HL-60 (cell line): ENCODE measurements at regions not wholly inside any gene's neighbourhood (a gene's known extent, or its start where the extent isn't known, plus 50 kb on each side); places are given as distances from the start of the nearest gene placed in this dataset.

ENCODE experiments used
- DNase-seq, 2 experiments: peaks; one replicate each; pipeline ENCODE4 v3.0.0-alpha.2; 2010 to 2020; ENCODE audit warnings: low read depth in 1 of 2, low spot score in 1 of 2
- H3K27ac ChIP-seq: fragments of 250-450 bp; sonication (Bioruptor Pico); replicated peaks from 2 replicates; pipeline ENCODE4 v1.5.1; 2020; ENCODE audit warnings: mild to moderate bottlenecking, moderate library complexity
- H3K27me3 ChIP-seq: fragments of 250-450 bp; sonication (Bioruptor Pico); 2 replicates; pipeline ENCODE4 v1.5.1; 2021; ENCODE audit warnings: mild to moderate bottlenecking, moderate library complexity; ENCODE audit not compliant: insufficient read depth, poor library complexity, severe bottlenecking
- H3K4me3 ChIP-seq: replicated peaks from 2 replicates; pipeline ENCODE4 v1.5.1; 2011; ENCODE audit warnings: mild to moderate bottlenecking, control low read depth, low read length; ENCODE audit not compliant: insufficient read depth
- GABPA ChIP-seq: IDR thresholded peaks from 2 replicates; pipeline ENCODE4 v1.6.1; 2012; ENCODE audit warnings: low read depth
- POLR2AphosphoS5 ChIP-seq: IDR thresholded peaks from 2 replicates; pipeline ENCODE4 v1.6.1; 2012; ENCODE audit warnings: low read depth
- REST ChIP-seq: IDR thresholded peaks from 2 replicates; pipeline ENCODE4 v1.6.1; 2012; ENCODE audit warnings: low read depth; ENCODE audit not compliant: insufficient replicate concordance
- SPI1 ChIP-seq: IDR thresholded peaks from 2 replicates; pipeline ENCODE4 v1.6.1; 2012; ENCODE audit warnings: low read depth, mild to moderate bottlenecking, borderline replicate concordance
- TF ChIP-seq, protein P1 (sequence below): IDR thresholded peaks from one replicate; pipeline ENCODE4 v1.5.1; 2011; ENCODE audit warnings: low read length, control low read depth, inconsistent platforms; ENCODE audit not compliant: insufficient read depth

DNA sequence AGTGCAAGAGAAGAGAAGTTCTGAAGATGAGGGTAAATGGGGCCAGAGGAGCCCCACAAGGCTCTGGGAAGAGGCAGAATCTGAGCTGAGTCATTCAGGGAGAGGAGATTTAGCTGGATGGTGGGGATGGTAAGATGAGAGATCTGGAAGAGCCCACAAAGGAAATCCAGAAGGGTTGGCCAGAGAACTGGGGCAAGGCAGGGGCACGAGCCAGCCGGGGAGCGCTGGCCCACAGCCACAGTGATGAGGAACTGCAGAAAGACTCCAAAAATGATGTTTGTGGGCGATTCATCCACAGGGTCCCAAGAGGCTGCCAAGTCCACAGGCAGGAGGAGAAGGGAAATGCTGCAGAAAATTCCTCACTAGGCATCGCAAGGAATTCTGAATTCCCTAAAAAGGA lies 75.9 kb upstream of the ATP2B2 start:
- H3K4me3 ChIP-seq, result no peak overlapping the region
- DNase-seq, result no peak
- no peak overlapping the region for H3K27ac ChIP-seq
- TF ChIP-seq GABPA, result no peak
- H3K27me3 ChIP-seq, result no peaks in the 10 kb centered on the region

DNA sequence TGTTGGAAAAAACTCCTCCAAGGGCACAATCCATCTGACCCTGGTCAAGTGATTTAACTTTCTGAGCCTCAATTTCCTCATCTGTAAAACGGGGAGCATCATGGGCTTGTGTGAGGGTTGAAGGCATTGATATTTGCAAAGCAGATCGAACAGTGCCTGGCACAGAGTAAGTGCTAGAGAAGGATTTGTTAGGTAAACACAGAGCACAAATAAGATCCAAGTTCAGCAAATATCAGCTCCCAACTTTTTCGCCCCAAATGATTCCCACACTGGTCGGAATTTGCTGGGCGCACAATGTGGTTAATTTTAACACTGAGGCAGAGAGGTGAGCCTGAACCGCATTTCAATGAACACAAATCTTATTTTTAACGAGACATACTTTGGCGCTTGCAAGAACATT lies 76.3 kb upstream of the ATP2B2 start:
- H3K4me3 ChIP-seq, result no peak overlapping the region
- no peak overlapping the region for H3K27ac ChIP-seq
- TF ChIP-seq REST (no peak), SPI1 (no peak), POLR2AphosphoS5 (no peak), GABPA (no peak)
- TF ChIP-seq, protein P1, sequence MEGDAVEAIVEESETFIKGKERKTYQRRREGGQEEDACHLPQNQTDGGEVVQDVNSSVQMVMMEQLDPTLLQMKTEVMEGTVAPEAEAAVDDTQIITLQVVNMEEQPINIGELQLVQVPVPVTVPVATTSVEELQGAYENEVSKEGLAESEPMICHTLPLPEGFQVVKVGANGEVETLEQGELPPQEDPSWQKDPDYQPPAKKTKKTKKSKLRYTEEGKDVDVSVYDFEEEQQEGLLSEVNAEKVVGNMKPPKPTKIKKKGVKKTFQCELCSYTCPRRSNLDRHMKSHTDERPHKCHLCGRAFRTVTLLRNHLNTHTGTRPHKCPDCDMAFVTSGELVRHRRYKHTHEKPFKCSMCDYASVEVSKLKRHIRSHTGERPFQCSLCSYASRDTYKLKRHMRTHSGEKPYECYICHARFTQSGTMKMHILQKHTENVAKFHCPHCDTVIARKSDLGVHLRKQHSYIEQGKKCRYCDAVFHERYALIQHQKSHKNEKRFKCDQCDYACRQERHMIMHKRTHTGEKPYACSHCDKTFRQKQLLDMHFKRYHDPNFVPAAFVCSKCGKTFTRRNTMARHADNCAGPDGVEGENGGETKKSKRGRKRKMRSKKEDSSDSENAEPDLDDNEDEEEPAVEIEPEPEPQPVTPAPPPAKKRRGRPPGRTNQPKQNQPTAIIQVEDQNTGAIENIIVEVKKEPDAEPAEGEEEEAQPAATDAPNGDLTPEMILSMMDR, result no peak
- no peak for DNase-seq
- no peaks in the 10 kb centered on the region for H3K27me3 ChIP-seq

DNA sequence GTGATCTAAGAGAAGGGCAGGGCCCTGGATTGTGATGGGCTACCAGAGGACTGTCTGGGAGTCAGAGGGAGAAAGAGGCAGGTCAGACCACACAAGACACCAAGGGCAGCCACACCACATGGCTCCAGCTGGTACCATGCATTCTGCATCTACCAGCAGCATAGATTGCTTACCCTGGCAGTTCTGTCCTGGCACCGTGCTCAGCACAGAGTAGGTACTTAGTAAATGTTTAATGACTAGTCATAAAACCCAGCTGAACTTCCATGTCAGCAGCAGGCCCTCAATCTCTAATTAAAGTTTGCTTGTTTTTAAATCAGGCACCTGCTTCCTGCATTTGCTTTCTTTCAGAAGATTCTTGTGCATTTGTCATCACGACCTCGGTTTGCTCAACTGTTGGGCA lies 77.3 kb upstream of the ATP2B2 start:
- TF ChIP-seq, protein P1, result no peak
- H3K27me3 ChIP-seq, result no peaks in the 10 kb centered on the region
- no peak for DNase-seq
- H3K4me3 ChIP-seq, result no peak overlapping the region
- H3K27ac ChIP-seq, result no peak overlapping the region

DNA sequence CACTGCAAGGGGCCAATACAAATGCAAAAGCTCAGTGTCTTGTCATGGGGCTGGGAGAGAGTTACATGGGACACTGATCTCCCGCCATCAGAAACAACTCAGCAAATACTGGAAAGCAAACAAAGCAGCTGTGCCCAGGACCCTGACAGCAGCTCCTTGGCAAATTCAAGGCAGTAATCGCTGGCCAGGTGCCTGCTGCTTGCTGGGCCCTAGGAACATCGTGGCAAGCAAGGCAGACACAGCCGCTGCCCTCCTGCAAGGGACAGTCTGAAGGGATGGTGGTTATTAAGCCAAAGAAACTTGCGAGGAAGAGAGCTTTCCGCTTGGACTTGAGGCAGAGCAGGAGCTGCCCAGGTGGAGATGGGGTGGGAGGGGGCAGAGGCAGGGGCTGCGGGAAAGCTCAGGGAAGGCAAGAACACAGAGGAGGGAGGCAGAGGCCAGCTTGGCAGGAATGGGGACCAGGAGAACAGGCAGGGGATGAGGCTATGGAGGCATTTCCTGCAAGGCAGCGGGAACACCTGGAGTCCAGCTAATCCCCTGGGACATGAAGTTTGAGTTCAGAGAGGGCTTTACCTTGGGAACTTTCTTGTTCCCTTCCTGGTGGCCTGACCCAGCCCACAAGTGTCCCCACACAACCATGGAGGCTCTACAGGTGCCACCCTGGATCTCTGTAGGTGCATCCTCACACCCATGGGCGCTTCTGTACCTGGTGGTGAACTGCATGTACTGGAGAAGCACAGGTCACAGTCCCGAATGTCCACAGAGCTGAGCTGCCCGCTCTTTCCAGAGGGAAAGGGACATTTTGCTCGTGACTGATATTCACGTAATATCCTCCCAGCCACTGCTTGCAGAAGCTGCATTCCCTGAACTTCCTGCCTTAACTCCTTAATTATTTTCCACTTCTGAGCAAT lies 78.7 kb upstream of the ATP2B2 start:
- no peaks in the 10 kb centered on the region for H3K27me3 ChIP-seq
- TF ChIP-seq REST (no peak), GABPA (no peak), SPI1 (no peak), POLR2AphosphoS5 (no peak)
- TF ChIP-seq, protein P1, result no peak
- DNase-seq, result no peak
- no peak overlapping the region for H3K27ac ChIP-seq
- H3K4me3 ChIP-seq, result no peak overlapping the region
